AG09319 (cell line): ENCODE measurements at regions not wholly inside any gene's neighbourhood (a gene's known extent, or its start where the extent isn't known, plus 50 kb on each side); places are given as distances from the start of the nearest gene placed in this dataset.

Source experiments
- DNase-seq: peaks from one replicate; pipeline ENCODE4 v3.0.0-alpha.2; 2010; ENCODE audit warnings: low read depth; ENCODE audit errors: extremely low read depth
- TF ChIP-seq, protein P1 (sequence below): IDR thresholded peaks from 2 replicates; pipeline ENCODE4 v1.5.1; 2011; ENCODE audit warnings: low read depth, mild to moderate bottlenecking, inconsistent platforms, low read length, moderate library complexity

DNA sequence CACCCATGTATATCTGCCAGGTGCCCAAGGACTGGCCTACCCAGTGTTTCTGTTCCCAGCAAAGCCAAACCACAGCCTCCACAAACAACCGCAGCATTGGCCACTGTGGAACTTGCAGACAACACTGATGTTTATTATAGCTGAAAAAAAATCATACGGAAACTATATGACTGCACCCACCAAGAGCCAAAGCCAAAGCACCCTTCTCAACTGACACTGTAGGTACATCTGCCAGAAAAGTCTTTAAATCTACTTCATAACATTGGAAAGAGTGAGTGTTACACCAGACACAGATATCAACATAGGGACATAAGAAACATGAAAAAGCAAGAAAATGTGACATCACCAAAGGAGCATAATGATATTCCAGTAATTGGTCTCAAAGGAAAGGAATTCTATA, 428.0 kb downstream of the PSAT1 start:
- DNase-seq = no peak
- TF ChIP-seq, protein P1, sequence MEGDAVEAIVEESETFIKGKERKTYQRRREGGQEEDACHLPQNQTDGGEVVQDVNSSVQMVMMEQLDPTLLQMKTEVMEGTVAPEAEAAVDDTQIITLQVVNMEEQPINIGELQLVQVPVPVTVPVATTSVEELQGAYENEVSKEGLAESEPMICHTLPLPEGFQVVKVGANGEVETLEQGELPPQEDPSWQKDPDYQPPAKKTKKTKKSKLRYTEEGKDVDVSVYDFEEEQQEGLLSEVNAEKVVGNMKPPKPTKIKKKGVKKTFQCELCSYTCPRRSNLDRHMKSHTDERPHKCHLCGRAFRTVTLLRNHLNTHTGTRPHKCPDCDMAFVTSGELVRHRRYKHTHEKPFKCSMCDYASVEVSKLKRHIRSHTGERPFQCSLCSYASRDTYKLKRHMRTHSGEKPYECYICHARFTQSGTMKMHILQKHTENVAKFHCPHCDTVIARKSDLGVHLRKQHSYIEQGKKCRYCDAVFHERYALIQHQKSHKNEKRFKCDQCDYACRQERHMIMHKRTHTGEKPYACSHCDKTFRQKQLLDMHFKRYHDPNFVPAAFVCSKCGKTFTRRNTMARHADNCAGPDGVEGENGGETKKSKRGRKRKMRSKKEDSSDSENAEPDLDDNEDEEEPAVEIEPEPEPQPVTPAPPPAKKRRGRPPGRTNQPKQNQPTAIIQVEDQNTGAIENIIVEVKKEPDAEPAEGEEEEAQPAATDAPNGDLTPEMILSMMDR = no peak

DNA sequence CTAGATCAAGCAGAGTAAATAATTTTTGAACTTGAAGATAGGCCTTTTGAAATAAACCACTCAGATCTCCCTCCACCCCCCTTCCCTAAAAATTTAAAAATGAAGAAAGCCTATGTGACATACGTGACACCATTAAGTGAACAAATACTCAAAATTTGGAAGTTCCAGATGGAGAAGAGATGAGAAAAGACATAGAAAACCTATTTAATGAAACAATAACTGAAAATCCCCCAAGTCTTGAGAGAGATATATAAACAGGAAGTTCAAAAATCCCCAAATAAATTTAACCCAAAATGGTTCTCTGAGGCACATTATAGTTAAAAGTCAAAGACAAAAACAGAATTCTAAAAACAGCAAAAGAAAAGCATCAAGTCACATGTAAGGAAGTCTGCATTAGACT, 428.6 kb downstream of the PSAT1 start:
- TF ChIP-seq, protein P1 = no peak
- DNase-seq = no peak

- no peak for DNase-seq
- TF ChIP-seq, protein P1 = no peak
Measured at GRCh38 chr9:78745331-78745730, 448.4 kb downstream of the PSAT1 start.

DNA sequence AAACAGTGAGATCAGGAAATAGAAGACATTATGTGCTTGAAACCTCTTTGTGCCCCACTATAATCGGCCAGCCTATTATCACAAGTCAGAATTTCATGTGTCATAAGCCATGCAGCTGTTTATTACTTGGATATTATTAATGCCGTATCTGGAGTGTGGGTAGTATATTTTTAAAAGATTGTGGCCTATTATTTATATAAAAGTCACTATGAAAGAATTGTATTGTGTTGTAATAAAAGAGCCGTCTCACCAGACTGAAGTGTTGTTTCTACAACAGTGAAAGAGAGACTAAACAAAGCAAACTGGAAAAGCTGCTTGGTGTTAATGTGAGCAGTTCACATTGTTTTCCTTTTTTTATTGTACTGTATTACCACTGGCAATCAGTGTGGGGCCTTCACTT, 449.1 kb downstream of the PSAT1 start:
- DNase-seq = no peak
- TF ChIP-seq, protein P1 = no peak

- TF ChIP-seq, protein P1 = no peak
- DNase-seq = no peak
Measured at GRCh38 chr9:78753039-78753438, 456.1 kb downstream of the PSAT1 start.

GRCh38 chr9:78756813-78757510, 460.0 kb downstream of the PSAT1 start:
- no peak for DNase-seq
- TF ChIP-seq, protein P1 = no peak

GRCh38 chr9:78763424-78763823, 466.5 kb downstream of the PSAT1 start:
- no peak for DNase-seq
- TF ChIP-seq, protein P1 = no peak
